ENCODE measurements at regions not wholly inside any gene's neighbourhood (a gene's known extent, or its start where the extent isn't known, plus 50 kb on each side); places are given as distances from the start of the nearest gene placed in this dataset.

DNA sequence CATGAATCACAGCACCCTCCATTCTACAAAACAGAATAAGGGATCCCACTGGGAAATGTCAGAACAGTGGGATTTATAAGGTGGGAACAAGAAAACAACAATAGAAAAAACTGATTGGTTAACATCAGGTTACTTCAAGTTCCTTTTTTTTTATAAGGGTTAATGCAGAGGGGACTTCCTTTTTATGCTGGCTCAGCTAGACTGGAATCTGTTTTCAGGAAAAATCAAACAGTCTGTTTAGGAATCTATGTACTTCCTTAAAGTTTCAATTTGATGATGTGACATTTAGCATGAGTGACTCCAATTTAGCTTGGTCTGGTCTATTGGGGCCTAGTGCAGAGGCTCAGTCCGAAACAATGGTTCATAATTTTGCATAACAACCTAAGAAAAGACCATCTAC, 192.9 kb downstream of the ADGRA3 start:
- H3K4me3 ChIP-seq = no peak overlapping the region
- intact Hi-C loops (cut with DNase I) = no loop called here
- no peaks in the 10 kb centered on the region for H3K36me3 ChIP-seq (replicated peaks in 1 of 2)
- 0 to 90% (median 58%) methylated on average over 1 of the region's 1 CpG for WGBS, 4 donors
- DNase-seq = no peak
- no peak for TF ChIP-seq CTCF (IDR thresholded peaks at IDR 0.05)
- no peak for TF ChIP-seq POLR2A (IDR thresholded peaks at IDR 0.05)
- no peaks in the 10 kb centered on the region for H3K9me3 ChIP-seq (replicated peaks in 1 of 3)
- no peak overlapping the region for H3K27ac ChIP-seq
- H3K27me3 ChIP-seq = no peaks in the 10 kb centered on the region
- no peaks in the 10 kb centered on the region for H3K4me1 ChIP-seq (replicated peaks in 1 of 2)

DNA sequence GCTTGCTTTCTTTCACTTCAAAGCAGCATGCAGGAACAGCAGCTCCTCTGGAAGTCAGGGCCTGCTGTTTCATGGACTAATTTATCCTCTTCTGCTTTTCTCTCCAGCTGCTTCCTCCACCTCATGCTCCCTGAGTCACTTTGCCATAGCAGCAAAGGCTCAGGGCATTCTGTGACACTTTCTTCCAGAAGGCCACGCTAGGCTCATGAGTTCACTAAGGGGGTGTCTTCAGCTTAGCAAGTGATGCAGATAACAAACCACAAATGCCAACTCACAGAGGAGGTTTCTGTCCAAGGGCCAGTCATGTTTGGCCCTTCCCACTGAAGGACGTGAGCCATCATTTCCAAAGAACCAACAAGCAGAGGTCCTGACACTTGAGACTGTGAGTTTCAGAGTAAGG, 200.2 kb downstream of the ADGRA3 start:
- TF ChIP-seq CTCF (IDR thresholded peaks at IDR 0.05) (no peak), POLR2A (IDR thresholded peaks at IDR 0.05) (no peak)
- intact Hi-C loops (cut with DNase I) = no loop called here
- WGBS, 4 donors = 46 to 68% (median 57%) methylated on average over 2 of the region's 2 CpGs
- H3K36me3 ChIP-seq (replicated peaks in 1 of 2) = no peaks in the 10 kb centered on the region
- H3K9me3 ChIP-seq (replicated peaks in 1 of 3) = no peaks in the 10 kb centered on the region
- DNase-seq = no peak
- no peak overlapping the region for H3K4me3 ChIP-seq
- no peaks in the 10 kb centered on the region for H3K27me3 ChIP-seq
- H3K27ac ChIP-seq = no peak overlapping the region
- H3K4me1 ChIP-seq (replicated peaks in 1 of 2) = no peaks in the 10 kb centered on the region

DNA sequence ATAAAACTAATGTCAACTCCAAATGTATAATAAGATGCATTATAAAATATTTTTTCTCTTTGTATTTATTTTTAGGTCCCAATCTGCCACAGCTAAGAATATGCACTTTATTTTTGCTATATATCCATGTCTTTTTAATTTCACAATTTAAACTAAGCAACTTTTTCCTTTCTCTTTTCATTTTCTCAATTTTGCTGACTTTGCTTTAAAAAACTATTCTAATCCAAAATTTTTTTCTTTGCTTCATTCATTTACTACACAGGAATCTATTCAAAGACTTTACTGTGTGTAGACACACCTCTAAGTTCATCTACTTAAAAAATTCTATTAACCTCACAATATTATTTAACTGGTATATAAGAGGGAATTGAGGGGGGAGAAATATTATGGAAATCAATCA, 201.9 kb downstream of the ADGRA3 start:
- Histone ChIP-seq H3K4me1 (replicated peaks in 1 of 2) (no peaks in the 10 kb centered on the region), H3K36me3 (replicated peaks in 1 of 2) (no peaks in the 10 kb centered on the region), H3K27me3 (no peaks in the 10 kb centered on the region), H3K9me3 (replicated peaks in 1 of 3) (no peaks in the 10 kb centered on the region), H3K27ac (no peak overlapping the region), H3K4me3 (no peak overlapping the region)
- no peak for DNase-seq
- intact Hi-C loops (cut with DNase I) = no loop called here
- no peak for TF ChIP-seq POLR2A (IDR thresholded peaks at IDR 0.05)
- no peak for TF ChIP-seq CTCF (IDR thresholded peaks at IDR 0.05)

DNA sequence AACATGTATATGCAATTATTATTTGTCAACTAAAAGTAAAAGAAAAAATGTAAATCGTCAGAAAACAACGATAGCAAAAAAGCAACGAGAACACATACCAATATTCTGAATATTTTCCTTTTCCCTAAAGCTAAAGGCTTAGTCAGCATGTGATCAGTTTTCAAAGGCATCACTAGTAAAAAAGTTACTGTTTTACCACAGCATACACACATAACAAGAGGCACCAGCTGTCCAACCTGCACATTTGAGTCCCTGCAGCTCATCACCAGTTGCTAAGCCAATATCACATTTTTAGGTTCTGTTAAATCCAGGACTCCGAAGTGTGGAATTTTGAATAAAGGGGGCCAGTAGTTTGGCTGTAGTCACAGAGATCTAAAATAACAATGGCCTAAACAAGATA, 203.8 kb downstream of the ADGRA3 start:
- intact Hi-C loops (cut with DNase I) = no loop called here
- no peak for DNase-seq
- 84 to 92% (median 86%) methylated on average over 4 of the region's 4 CpGs for WGBS, 4 donors
- Histone ChIP-seq H3K4me3 (no peak overlapping the region), H3K4me1 (replicated peaks in 1 of 2) (no peaks in the 10 kb centered on the region), H3K36me3 (replicated peaks in 1 of 2) (no peaks in the 10 kb centered on the region), H3K27ac (no peak overlapping the region), H3K27me3 (no peaks in the 10 kb centered on the region), H3K9me3 (replicated peaks in 1 of 3) (no peaks in the 10 kb centered on the region)
- TF ChIP-seq CTCF (IDR thresholded peaks at IDR 0.05) (no peak), POLR2A (IDR thresholded peaks at IDR 0.05) (no peak)
